Erythroblast (primary cell): ENCODE measurements at regions not wholly inside any gene's neighbourhood (a gene's known extent, or its start where the extent isn't known, plus 50 kb on each side); places are given as distances from the start of the nearest gene placed in this dataset.

Source experiments
- GATA1 ChIP-seq: IDR thresholded peaks from 2 replicates; pipeline ENCODE4 v1.6.1; 2011; ENCODE audit warnings: low read depth, mild to moderate bottlenecking, control low read depth, low read length, moderate library complexity
- POLR2A ChIP-seq: IDR thresholded peaks from 2 replicates; pipeline ENCODE4 v1.6.1; 2011; ENCODE audit warnings: mild to moderate bottlenecking, low read length

- no peak for TF ChIP-seq POLR2A
- no peak for TF ChIP-seq GATA1
Observed at GRCh38 chr20:40746251-40746650, 57.2 kb upstream of the MAFB start.
